Cardiac muscle cell (in vitro differentiated cells and primary cell): ENCODE measurements at regions not wholly inside any gene's neighbourhood (a gene's known extent, or its start where the extent isn't known, plus 50 kb on each side); places are given as distances from the start of the nearest gene placed in this dataset.

Source experiments
- DNase-seq, 2 donors: peaks; one replicate each; pipeline versions ENCODE4 v3.0.0 to v3.0.0-alpha.2; 2010 to 2017; ENCODE audit warnings: low read depth in 1 of 2, low spot score in 1 of 2
- H3K27ac ChIP-seq: fragments of 200-600 bp; sonication (generic); 2 replicates; pipeline ENCODE4 v1.5.1; 2016
- H3K27me3 ChIP-seq: fragments of 200-600 bp; sonication (generic); 2 replicates; pipeline ENCODE4 v1.6.0; 2016; ENCODE audit warnings: control low read depth
- H3K36me3 ChIP-seq: fragments of 200-600 bp; sonication (generic); 2 replicates; pipeline ENCODE4 v1.5.1; 2016; ENCODE audit warnings: control low read depth
- H3K4me1 ChIP-seq: fragments of 200-600 bp; sonication (generic); 2 replicates; pipeline ENCODE4 v1.8.1; 2017; ENCODE audit warnings: low read depth, mild to moderate bottlenecking, mixed run types
- H3K4me3 ChIP-seq: fragments of 200-600 bp; sonication (generic); 2 replicates; pipeline ENCODE4 v1.5.1; 2016; ENCODE audit warnings: mild to moderate bottlenecking
- H3K9me3 ChIP-seq: fragments of 200-600 bp; sonication (generic); 2 replicates; pipeline ENCODE4 v1.5.1; 2017; ENCODE audit warnings: low read depth, mild to moderate bottlenecking, control low read depth
- TF ChIP-seq, protein P1 (sequence below): IDR thresholded peaks from 2 replicates; pipeline ENCODE4 v1.5.1; 2012; ENCODE audit warnings: low read depth, mild to moderate bottlenecking, low read length

DNA sequence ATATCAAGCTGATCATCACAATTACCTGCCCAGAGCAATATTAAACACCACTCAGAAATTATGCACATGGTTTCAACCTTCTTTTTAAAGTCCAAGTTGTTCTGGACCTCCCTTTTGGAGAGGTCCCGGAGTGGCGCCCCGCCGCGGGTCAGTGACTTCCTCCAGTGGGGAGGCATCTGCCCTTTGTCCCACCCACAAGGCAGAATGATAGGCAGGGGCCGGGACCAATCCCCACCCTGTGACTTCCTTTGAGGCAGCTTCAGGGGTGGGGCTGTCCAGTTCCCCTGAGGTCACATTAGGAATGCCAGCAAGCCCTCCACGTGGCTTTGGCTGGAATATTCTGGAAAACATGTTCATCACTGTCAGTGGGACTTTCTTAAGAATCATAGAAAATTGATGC lies 207.0 kb downstream of the ANKRD60 start:
- DNase-seq, result peak in 1 of 2 donors; percentile 7
- H3K27ac ChIP-seq, result no peak overlapping the region
- no peaks in the 10 kb centered on the region for H3K4me1 ChIP-seq
- no peaks in the 10 kb centered on the region for H3K36me3 ChIP-seq
- H3K4me3 ChIP-seq, result no peak overlapping the region
- no peaks in the 10 kb centered on the region for H3K9me3 ChIP-seq
- TF ChIP-seq, protein P1, sequence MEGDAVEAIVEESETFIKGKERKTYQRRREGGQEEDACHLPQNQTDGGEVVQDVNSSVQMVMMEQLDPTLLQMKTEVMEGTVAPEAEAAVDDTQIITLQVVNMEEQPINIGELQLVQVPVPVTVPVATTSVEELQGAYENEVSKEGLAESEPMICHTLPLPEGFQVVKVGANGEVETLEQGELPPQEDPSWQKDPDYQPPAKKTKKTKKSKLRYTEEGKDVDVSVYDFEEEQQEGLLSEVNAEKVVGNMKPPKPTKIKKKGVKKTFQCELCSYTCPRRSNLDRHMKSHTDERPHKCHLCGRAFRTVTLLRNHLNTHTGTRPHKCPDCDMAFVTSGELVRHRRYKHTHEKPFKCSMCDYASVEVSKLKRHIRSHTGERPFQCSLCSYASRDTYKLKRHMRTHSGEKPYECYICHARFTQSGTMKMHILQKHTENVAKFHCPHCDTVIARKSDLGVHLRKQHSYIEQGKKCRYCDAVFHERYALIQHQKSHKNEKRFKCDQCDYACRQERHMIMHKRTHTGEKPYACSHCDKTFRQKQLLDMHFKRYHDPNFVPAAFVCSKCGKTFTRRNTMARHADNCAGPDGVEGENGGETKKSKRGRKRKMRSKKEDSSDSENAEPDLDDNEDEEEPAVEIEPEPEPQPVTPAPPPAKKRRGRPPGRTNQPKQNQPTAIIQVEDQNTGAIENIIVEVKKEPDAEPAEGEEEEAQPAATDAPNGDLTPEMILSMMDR, result no peak
- H3K27me3 ChIP-seq, result peaks cover 5% of the 10 kb centered on the region

DNA sequence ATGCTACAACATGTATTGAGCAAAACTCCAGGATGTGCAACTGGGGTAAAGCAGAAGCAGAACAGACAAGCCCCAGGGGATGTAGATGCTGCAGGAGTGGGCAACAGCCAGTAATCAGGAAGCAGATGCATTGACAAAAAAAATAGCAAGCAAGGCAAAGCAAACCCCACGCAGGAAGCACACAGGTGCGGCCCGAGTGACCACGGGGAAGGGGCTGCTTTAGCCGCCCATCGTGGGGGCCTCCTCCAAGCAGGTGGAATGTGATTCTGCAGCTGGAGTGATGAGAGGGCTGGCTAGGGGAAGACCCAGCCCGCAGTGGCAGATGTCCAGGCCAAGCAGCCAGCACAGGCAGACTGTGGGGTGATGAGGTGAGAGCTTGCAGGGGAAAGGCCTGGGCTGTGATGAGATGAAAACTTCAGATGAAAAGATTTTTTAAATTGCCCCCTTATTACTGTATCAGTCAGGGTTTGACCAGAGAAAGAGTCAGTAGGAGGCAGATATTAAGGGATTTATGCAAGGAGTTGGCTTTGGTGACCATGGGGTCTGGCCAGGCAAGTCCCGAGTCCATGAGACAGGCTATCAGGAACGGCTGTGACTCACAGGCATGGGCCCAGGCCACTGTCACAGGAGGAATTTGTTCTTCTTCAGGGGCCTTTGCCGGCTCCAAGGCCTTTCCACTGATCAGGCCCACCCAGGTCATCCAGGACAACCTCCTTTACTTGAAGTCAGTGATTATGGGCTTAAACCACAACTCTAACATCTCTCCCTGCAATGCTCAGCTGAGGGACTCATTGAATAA lies 207.6 kb downstream of the ANKRD60 start:
- Histone ChIP-seq H3K4me3 (no peak overlapping the region), H3K36me3 (no peaks in the 10 kb centered on the region), H3K27ac (no peak overlapping the region), H3K27me3 (peaks cover 4% of the 10 kb centered on the region), H3K4me1 (no peaks in the 10 kb centered on the region), H3K9me3 (no peaks in the 10 kb centered on the region)
- no peak for DNase-seq
- TF ChIP-seq, protein P1, result no peak

DNA sequence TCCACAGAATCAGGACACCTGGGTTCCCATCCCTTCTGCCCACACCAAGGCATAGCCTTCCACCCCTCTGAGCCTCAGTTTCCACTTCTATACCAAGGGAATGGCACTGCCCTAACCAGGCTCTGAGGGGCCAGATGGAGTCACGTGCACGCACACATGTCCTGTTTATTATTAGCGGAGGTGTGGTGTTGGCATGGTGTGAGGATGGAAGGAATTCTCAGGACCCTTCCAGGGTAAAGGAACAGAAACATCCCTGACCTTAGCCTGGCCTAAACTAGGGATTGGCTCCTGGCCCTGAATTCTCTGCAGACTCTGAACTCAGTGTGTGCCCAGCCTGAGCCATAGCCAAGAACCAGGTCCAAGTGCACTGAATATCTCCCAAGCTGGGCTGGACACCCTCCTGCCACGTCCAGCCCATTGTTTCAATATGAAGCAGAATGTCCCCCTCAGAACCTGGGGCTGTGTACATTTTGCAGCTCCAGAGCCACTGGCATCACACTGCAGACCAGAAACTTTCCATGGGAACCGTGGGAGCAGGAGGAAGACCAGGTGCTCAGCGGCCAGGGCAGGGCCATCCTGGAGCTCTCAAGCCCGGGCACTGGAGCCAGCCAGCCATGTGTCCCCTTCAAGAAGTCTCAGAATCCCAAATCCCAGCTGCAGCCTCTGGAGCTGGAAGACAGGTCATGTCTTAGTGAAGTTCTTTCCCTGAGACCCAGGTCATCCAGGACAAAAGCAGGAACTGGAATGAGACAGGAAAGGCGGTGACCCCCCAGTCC lies 208.4 kb downstream of the ANKRD60 start:
- H3K9me3 ChIP-seq, result no peaks in the 10 kb centered on the region
- no peaks in the 10 kb centered on the region for H3K36me3 ChIP-seq
- TF ChIP-seq, protein P1, result no peak
- no peak overlapping the region for H3K4me3 ChIP-seq
- no peaks in the 10 kb centered on the region for H3K4me1 ChIP-seq
- no peak overlapping the region for H3K27ac ChIP-seq
- DNase-seq, result no peak
- peaks cover 4% of the 10 kb centered on the region for H3K27me3 ChIP-seq

DNA sequence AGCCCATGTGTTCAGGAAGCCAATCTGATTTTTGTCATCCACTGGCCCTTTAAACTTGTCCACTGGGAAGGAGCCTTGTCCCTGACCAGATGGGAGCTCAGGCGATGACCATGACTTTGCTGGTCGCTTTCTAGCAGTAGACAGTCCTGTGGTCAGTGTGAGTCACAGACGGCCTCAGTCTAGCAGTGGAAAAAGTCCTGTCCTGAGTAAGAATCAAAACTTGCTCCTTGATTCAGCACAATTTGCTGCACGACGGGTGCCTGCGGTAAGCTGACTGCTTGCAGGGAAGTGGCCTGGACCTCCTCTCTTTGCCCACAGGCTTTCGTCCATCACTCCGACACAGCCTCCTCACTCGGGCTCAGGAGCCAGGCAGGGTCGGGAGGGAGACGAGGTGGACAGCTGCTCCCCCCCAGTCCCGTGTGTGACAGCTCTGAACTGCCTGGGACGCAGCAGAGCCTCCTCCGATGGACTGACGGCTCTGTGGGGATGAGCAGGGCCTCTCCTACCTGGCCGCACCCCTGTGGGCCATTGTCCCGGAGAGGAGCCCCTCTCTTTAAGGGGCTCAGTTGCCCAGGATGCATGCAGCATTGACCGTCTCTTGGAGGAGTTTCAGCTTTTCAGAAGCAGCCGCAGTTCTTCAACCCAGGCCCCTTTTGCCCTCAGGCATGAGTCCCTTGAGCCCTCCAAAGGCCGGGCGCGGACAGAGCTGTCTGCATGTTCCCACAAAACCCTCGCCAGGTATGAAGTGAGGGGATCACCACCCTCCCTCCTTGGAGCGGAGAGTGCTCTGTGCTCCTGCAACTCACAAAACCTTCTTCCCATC lies 209.2 kb downstream of the ANKRD60 start:
- Histone ChIP-seq H3K27me3 (peaks cover 4% of the 10 kb centered on the region), H3K4me1 (no peaks in the 10 kb centered on the region), H3K27ac (no peak overlapping the region), H3K4me3 (no peak overlapping the region), H3K9me3 (no peaks in the 10 kb centered on the region), H3K36me3 (no peaks in the 10 kb centered on the region)
- TF ChIP-seq, protein P1, result no peak
- DNase-seq, result no peak

DNA sequence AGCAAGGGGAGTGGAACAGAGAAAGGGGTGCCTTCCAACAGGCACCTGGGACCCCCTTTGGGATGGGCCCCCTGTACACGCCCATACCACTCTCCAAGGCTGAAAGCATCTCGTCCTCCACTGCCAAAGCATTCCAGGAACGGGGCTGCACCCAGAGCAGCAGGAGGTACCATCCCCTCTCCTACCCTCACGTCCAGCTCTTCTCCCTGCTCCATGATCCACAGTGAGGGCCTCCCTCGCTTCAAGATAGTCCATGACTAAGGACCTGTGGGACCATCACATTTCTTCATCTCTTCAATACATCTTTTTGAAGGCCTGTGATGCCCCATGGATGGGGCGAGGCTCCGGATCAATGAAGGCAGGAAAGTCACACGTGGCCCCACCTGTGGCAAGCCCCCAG lies 209.9 kb downstream of the ANKRD60 start:
- Histone ChIP-seq H3K4me3 (no peak overlapping the region), H3K9me3 (no peaks in the 10 kb centered on the region), H3K27me3 (peaks cover 4% of the 10 kb centered on the region), H3K36me3 (no peaks in the 10 kb centered on the region), H3K27ac (no peak overlapping the region), H3K4me1 (no peaks in the 10 kb centered on the region)
- TF ChIP-seq, protein P1, result no peak
- no peak for DNase-seq
